ENCODE measurements at regions not wholly inside any gene's neighbourhood (a gene's known extent, or its start where the extent isn't known, plus 50 kb on each side); places are given as distances from the start of the nearest gene placed in this dataset.

- DNase-seq (ENCODE audit: low spot score) = no peak
- no peak overlapping the region for H3K27ac ChIP-seq
- H3K4me2 ChIP-seq = no peak overlapping the region
- no peaks in the 10 kb centered on the region for H3K36me3 ChIP-seq (replicated peaks; ENCODE audit: insufficient read depth, low read depth)
- no peak for TF ChIP-seq EZH2 (IDR thresholded peaks at IDR 0.05; ENCODE audit: borderline replicate concordance)
- TF ChIP-seq CTCF (IDR thresholded peaks at IDR 0.05; ENCODE audit: poor library complexity) = no peak
- no peak for TF ChIP-seq EZH2phosphoT487 (IDR thresholded peaks at IDR 0.05; ENCODE audit: low read depth, severe bottlenecking, unreplicated experiment)
- H3K4me1 ChIP-seq (ENCODE audit: insufficient read depth) = no peaks in the 10 kb centered on the region
- H3K79me2 ChIP-seq = no peaks in the 10 kb centered on the region
- H3K27me3 ChIP-seq = no peaks in the 10 kb centered on the region
- WGBS (ENCODE audit: low lambda C conversion rate, missing lambda C conversion rate) = 96% methylated on average over 4 of the region's 4 CpGs
- no peaks in the 10 kb centered on the region for H3K9me3 ChIP-seq (ENCODE audit: low read depth)
- no peak overlapping the region for H3K4me3 ChIP-seq
- H3K9me2 ChIP-seq (replicated peaks; ENCODE audit: insufficient read depth) = no peaks in the 10 kb centered on the region
- H4K20me1 ChIP-seq (ENCODE audit: insufficient read depth, poor library complexity, severe bottlenecking) = no peaks in the 10 kb centered on the region
- H2AFZ ChIP-seq = no peak overlapping the region
Observed at GRCh38 chr17:17426184-17426583, 50.6 kb upstream of the MED9 start.

Measured in hepatocyte (in vitro differentiated cells).